ENCODE measurements at regions not wholly inside any gene's neighbourhood (a gene's known extent, or its start where the extent isn't known, plus 50 kb on each side); places are given as distances from the start of the nearest gene placed in this dataset.

DNA sequence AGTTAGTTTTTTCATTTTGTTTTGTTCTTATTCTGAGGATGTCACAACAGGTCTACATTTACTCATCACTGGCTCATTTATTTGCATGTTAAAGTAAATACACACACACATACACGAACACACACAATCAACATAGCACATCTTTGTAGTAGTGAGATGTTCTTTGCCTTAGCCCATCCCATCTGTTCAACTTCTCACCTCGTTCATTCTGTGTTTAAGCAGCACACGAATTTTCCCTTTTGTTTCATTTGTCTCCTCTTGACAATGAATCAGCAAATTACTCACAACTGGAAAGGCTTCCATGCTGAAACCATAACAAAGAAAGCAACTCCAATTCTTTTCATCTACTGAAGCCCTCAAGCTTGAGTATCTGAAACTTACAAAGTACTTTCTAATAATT lies 133.3 kb upstream of the CHRM3 start:
- no peaks in the 10 kb centered on the region; the same call in 1 of the 2 replicates for H3K27me3 Mint-ChIP-seq (ENCODE audit: low read depth)
- CTCF ChIA-PET: no interaction called here
- H3K9me3 Mint-ChIP-seq: peaks cover 41% of the 10 kb centered on the region
- H3K27ac Mint-ChIP-seq: no peak overlapping the region
- POLR2A ChIA-PET: no interaction called here
- peaks cover 14% of the 10 kb centered on the region for H3K36me3 Mint-ChIP-seq
- peaks cover 8% of the 10 kb centered on the region for H3K4me1 Mint-ChIP-seq
- TF ChIP-seq ZNF317 (CRISPR knock-in tag; IDR thresholded peaks at IDR 0.05; ENCODE audit: borderline replicate concordance, low read depth) (no peak), SP1 (CRISPR knock-in tag; conservative IDR thresholded peaks at IDR 0.05) (no peak), ESRRA (CRISPR knock-in tag; IDR thresholded peaks at IDR 0.05; ENCODE audit: borderline replicate concordance) (no peak), MXD4 (CRISPR knock-in tag; IDR thresholded peaks at IDR 0.05; ENCODE audit: borderline replicate concordance) (no peak)
- TF ChIP-seq, protein P1, sequence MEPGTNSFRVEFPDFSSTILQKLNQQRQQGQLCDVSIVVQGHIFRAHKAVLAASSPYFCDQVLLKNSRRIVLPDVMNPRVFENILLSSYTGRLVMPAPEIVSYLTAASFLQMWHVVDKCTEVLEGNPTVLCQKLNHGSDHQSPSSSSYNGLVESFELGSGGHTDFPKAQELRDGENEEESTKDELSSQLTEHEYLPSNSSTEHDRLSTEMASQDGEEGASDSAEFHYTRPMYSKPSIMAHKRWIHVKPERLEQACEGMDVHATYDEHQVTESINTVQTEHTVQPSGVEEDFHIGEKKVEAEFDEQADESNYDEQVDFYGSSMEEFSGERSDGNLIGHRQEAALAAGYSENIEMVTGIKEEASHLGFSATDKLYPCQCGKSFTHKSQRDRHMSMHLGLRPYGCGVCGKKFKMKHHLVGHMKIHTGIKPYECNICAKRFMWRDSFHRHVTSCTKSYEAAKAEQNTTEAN (CRISPR knock-in tag; IDR thresholded peaks at IDR 0.05): no peak
- no peak for DNase-seq (ENCODE audit: low spot score)
- ATAC-seq: no peak
- H3K4me3 Mint-ChIP-seq: no peak overlapping the region

DNA sequence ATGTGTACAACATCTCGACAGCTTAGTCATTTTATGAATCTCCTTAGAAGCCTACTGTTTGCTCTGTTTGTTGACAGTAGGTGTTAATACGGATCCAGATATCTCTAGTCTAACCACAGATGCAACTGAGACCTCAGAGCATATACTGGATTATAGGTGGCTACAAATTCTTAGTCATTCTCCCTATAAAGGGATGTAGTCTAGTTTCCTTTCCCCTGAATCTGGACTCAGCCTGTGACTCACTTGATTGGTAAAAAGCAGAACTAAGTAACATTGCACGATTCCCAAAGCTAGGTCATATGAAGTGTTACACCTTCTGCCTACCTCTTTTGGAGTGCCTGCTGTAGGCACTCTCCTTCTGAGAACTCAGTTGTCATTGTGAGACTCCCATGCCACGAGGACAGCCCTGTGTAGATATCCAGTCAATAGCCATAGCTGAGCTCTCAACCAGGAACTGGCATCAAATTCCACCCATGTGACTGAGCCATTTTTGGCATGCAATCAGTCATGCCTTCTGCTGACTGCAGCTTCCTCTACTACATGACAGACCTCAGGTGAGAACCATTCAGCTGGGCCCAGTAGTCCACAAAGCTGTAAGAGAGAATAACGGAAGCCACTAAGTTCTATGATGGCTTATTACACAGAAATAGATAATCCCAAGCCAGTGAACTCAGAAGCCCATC lies 135.9 kb upstream of the CHRM3 start:
- H3K4me3 Mint-ChIP-seq: no peak overlapping the region
- peaks cover 8% of the 10 kb centered on the region for H3K4me1 Mint-ChIP-seq
- ATAC-seq (no peak), DNase-seq (ENCODE audit: low spot score) (no peak)
- ChIA-PET POLR2A (no interaction called here), CTCF (no interaction called here)
- TF ChIP-seq TP53 (CRISPR knock-in tag; IDR thresholded peaks at IDR 0.05): no peak
- TF ChIP-seq ZNF263 (CRISPR knock-in tag; IDR thresholded peaks at IDR 0.05; ENCODE audit: low read depth): no peak
- TF ChIP-seq, protein P2, sequence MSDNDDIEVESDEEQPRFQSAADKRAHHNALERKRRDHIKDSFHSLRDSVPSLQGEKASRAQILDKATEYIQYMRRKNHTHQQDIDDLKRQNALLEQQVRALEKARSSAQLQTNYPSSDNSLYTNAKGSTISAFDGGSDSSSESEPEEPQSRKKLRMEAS (CRISPR knock-in tag; IDR thresholded peaks at IDR 0.05): no peak
- no peak for TF ChIP-seq NR3C1 (CRISPR knock-in tag; conservative IDR thresholded peaks at IDR 0.05; ENCODE audit: low read depth)
- H3K27ac Mint-ChIP-seq: no peak overlapping the region
- H3K9me3 Mint-ChIP-seq: peaks cover 24% of the 10 kb centered on the region
- H3K27me3 Mint-ChIP-seq (ENCODE audit: low read depth): no peaks in the 10 kb centered on the region
- H3K36me3 Mint-ChIP-seq: no peaks in the 10 kb centered on the region

DNA sequence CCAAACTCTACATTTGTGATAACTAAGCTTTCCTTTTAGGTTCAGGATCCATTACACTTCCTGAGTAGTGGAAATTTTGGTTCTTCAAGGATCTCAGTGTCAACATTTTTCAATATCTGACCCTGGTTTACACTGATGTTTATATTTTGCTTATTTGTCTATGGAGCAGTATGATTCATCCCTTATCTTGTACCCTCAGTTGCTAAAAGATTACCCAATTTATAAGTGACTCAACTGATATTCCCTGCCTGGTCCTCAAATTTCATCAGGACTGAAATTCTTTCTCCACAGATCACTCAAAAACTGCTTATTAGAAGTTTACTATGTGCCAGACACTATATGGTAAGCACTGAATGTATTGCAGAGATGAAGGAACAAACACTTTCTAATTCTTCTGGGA lies 139.1 kb upstream of the CHRM3 start:
- no peak overlapping the region for H3K4me3 Mint-ChIP-seq
- no peak for DNase-seq (ENCODE audit: low spot score)
- CTCF ChIA-PET: no interaction called here
- peaks cover 12% of the 10 kb centered on the region; the same call in 1 of the 2 replicates for H3K9me3 Mint-ChIP-seq
- H3K27ac Mint-ChIP-seq: no peak overlapping the region; the same call in 1 of the 2 replicates
- H3K27me3 Mint-ChIP-seq (ENCODE audit: low read depth): no peaks in the 10 kb centered on the region
- no peaks in the 10 kb centered on the region for H3K36me3 Mint-ChIP-seq
- ATAC-seq: no peak
- TF ChIP-seq CBFB (CRISPR knock-in tag; IDR thresholded peaks at IDR 0.05; ENCODE audit: low read depth) (no peak), ESRRA (CRISPR knock-in tag; IDR thresholded peaks at IDR 0.05; ENCODE audit: borderline replicate concordance) (no peak), NFYB (CRISPR knock-in tag; conservative IDR thresholded peaks at IDR 0.05; ENCODE audit: low read depth) (no peak), ZNF232 (CRISPR knock-in tag; IDR thresholded peaks at IDR 0.05) (no peak), FOXP1 (CRISPR knock-in tag; IDR thresholded peaks at IDR 0.05; ENCODE audit: borderline replicate concordance) (no peak), FOXK1 (CRISPR knock-in tag; IDR thresholded peaks at IDR 0.05) (no peak), TCF7 (CRISPR knock-in tag; IDR thresholded peaks at IDR 0.05; ENCODE audit: low read depth) (no peak), GRHL2 (CRISPR knock-in tag; IDR thresholded peaks at IDR 0.05; ENCODE audit: insufficient replicate concordance, severe bottlenecking) (no peak), SOX15 (CRISPR knock-in tag; IDR thresholded peaks at IDR 0.05) (no peak)
- TF ChIP-seq, protein P3, sequence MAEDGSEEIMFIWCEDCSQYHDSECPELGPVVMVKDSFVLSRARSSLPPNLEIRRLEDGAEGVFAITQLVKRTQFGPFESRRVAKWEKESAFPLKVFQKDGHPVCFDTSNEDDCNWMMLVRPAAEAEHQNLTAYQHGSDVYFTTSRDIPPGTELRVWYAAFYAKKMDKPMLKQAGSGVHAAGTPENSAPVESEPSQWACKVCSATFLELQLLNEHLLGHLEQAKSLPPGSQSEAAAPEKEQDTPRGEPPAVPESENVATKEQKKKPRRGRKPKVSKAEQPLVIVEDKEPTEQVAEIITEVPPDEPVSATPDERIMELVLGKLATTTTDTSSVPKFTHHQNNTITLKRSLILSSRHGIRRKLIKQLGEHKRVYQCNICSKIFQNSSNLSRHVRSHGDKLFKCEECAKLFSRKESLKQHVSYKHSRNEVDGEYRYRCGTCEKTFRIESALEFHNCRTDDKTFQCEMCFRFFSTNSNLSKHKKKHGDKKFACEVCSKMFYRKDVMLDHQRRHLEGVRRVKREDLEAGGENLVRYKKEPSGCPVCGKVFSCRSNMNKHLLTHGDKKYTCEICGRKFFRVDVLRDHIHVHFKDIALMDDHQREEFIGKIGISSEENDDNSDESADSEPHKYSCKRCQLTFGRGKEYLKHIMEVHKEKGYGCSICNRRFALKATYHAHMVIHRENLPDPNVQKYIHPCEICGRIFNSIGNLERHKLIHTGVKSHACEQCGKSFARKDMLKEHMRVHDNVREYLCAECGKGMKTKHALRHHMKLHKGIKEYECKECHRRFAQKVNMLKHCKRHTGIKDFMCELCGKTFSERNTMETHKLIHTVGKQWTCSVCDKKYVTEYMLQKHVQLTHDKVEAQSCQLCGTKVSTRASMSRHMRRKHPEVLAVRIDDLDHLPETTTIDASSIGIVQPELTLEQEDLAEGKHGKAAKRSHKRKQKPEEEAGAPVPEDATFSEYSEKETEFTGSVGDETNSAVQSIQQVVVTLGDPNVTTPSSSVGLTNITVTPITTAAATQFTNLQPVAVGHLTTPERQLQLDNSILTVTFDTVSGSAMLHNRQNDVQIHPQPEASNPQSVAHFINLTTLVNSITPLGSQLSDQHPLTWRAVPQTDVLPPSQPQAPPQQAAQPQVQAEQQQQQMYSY (CRISPR knock-in tag; IDR thresholded peaks at IDR 0.05): no peak
- TF ChIP-seq, protein P4, sequence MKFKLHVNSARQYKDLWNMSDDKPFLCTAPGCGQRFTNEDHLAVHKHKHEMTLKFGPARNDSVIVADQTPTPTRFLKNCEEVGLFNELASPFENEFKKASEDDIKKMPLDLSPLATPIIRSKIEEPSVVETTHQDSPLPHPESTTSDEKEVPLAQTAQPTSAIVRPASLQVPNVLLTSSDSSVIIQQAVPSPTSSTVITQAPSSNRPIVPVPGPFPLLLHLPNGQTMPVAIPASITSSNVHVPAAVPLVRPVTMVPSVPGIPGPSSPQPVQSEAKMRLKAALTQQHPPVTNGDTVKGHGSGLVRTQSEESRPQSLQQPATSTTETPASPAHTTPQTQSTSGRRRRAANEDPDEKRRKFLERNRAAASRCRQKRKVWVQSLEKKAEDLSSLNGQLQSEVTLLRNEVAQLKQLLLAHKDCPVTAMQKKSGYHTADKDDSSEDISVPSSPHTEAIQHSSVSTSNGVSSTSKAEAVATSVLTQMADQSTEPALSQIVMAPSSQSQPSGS (CRISPR knock-in tag; IDR thresholded peaks at IDR 0.05; ENCODE audit: borderline replicate concordance, low read depth): no peak
- TF ChIP-seq, protein P5, sequence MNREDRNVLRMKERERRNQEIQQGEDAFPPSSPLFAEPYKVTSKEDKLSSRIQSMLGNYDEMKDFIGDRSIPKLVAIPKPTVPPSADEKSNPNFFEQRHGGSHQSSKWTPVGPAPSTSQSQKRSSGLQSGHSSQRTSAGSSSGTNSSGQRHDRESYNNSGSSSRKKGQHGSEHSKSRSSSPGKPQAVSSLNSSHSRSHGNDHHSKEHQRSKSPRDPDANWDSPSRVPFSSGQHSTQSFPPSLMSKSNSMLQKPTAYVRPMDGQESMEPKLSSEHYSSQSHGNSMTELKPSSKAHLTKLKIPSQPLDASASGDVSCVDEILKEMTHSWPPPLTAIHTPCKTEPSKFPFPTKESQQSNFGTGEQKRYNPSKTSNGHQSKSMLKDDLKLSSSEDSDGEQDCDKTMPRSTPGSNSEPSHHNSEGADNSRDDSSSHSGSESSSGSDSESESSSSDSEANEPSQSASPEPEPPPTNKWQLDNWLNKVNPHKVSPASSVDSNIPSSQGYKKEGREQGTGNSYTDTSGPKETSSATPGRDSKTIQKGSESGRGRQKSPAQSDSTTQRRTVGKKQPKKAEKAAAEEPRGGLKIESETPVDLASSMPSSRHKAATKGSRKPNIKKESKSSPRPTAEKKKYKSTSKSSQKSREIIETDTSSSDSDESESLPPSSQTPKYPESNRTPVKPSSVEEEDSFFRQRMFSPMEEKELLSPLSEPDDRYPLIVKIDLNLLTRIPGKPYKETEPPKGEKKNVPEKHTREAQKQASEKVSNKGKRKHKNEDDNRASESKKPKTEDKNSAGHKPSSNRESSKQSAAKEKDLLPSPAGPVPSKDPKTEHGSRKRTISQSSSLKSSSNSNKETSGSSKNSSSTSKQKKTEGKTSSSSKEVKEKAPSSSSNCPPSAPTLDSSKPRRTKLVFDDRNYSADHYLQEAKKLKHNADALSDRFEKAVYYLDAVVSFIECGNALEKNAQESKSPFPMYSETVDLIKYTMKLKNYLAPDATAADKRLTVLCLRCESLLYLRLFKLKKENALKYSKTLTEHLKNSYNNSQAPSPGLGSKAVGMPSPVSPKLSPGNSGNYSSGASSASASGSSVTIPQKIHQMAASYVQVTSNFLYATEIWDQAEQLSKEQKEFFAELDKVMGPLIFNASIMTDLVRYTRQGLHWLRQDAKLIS (CRISPR knock-in tag; IDR thresholded peaks at IDR 0.05; ENCODE audit: borderline replicate concordance): no peak
- H3K4me1 Mint-ChIP-seq: peaks cover 12% of the 10 kb centered on the region
- POLR2A ChIA-PET: no interaction called here
